Stomach (tissue), 4 donors: ENCODE measurements at regions not wholly inside any gene's neighbourhood (a gene's known extent, or its start where the extent isn't known, plus 50 kb on each side); places are given as distances from the start of the nearest gene placed in this dataset.

ENCODE experiments used
- CTCF ChIP-seq, 7 experiments: fragments of 450-650 bp in 4 of 7; fragments of 200-600 bp in 3 of 7; sonication (generic) in 3 of 7; IDR thresholded peaks; one replicate each; pipeline ENCODE4 v1.5.1; 2016 to 2019; ENCODE audit warnings: antibody characterized with exemption in 7 of 7, control low read depth in 2 of 7, mild to moderate bottlenecking in 1 of 7
- EP300 ChIP-seq: sonication (generic); formaldehyde crosslinking; IDR thresholded peaks from one replicate; pipeline ENCODE4 v1.6.1; 2017; ENCODE audit warnings: antibody characterized with exemption
- POLR2A ChIP-seq, 4 donors: fragments of 450-650 bp; IDR thresholded peaks; one replicate each; pipeline ENCODE4 v1.6.1; 2016; ENCODE audit warnings: antibody characterized with exemption in 4 of 4, control low read depth in 2 of 4, mild to moderate bottlenecking in 1 of 4, moderate library complexity in 1 of 4

- TF ChIP-seq POLR2A (IDR thresholded peaks at IDR 0.05): no peak
- TF ChIP-seq CTCF (IDR thresholded peaks at IDR 0.05): no peak
- TF ChIP-seq EP300: no peak
Observed at GRCh38 chr20:7291946-7292345, 524.5 kb downstream of the BMP2 start.
